Retinal pigment epithelial cell (primary cell): ENCODE measurements at regions not wholly inside any gene's neighbourhood (a gene's known extent, or its start where the extent isn't known, plus 50 kb on each side); places are given as distances from the start of the nearest gene placed in this dataset.

Experiments
- DNase-seq: peaks from one replicate; pipeline ENCODE4 v3.0.0-alpha.2; 2010; ENCODE audit warnings: low read depth
- H3K4me3 ChIP-seq: 2 replicates; pipeline ENCODE4 v1.5.1; 2011; ENCODE audit warnings: mild to moderate bottlenecking, low read length, control low read depth, moderate library complexity
- CTCF ChIP-seq: conservative IDR thresholded peaks from 2 replicates; pipeline ENCODE4 v1.5.1; 2011; ENCODE audit warnings: low read depth, low read length, control low read depth, inconsistent platforms

- no peak for TF ChIP-seq CTCF
These were observed 1768.0 kb upstream of the PCDH10 start for GRCh38 chr4:131381055-131381454.

GRCh38 chr4:131382839-131383238, 1766.3 kb upstream of the PCDH10 start:
- no peak for TF ChIP-seq CTCF
- no peak for DNase-seq
- no peak overlapping the region for H3K4me3 ChIP-seq

More at GRCh38 chr4:131381055-131381454, 1768.0 kb upstream of the PCDH10 start:
- no peak overlapping the region for H3K4me3 ChIP-seq
- no peak for DNase-seq

- H3K4me3 ChIP-seq: no peak overlapping the region
- DNase-seq: no peak
- no peak for TF ChIP-seq CTCF
These were observed 1760.8 kb upstream of the PCDH10 start for GRCh38 chr4:131388277-131388676.

DNA sequence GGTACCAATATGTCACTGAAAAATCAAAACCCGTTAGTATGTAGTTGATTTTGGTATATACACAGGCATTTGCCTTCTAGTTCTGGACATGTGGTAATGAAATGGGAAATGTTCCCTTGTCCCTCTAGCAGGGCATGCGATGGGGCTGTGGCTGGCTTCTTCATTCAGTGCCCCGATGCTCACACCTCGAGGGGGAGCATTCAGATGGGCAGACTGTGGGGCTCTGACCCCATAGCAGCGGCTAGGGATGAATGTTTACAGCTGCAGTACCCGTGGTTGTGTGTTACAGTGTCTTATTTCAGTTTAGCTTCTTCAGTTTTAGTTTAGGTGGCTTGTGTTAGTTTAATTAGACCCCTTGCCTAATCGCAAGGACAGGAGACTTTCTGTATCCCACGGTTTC, 1741.0 kb upstream of the PCDH10 start:
- no peak for DNase-seq
- TF ChIP-seq CTCF: no peak

DNA sequence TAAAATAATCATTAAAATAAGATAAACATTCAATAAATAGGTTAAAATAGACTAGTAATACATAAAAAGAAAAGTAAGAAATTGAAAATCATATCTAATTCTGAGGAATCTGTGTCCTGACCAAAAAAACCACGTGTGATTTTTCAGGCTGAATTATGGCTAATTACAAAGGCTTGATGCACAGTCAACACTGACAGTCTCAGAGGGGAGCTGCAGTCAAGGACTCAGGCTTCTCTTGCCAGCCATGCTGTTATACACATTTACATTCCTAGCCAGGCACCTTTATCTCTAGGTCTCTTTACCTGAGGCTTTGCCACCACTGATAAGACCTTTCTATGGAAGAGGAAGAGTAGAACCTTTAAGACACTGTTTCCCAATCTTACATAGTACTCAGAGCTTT, 1737.7 kb upstream of the PCDH10 start:
- no peak for TF ChIP-seq CTCF
- DNase-seq: no peak
- H3K4me3 ChIP-seq: no peak overlapping the region

More for the DNA sequence above, 1741.0 kb upstream of the PCDH10 start:
- no peak overlapping the region for H3K4me3 ChIP-seq

GRCh38 chr4:131419147-131419546, 1729.9 kb upstream of the PCDH10 start:
- TF ChIP-seq CTCF: no peak
- DNase-seq: no peak
- H3K4me3 ChIP-seq: no peak overlapping the region

DNA sequence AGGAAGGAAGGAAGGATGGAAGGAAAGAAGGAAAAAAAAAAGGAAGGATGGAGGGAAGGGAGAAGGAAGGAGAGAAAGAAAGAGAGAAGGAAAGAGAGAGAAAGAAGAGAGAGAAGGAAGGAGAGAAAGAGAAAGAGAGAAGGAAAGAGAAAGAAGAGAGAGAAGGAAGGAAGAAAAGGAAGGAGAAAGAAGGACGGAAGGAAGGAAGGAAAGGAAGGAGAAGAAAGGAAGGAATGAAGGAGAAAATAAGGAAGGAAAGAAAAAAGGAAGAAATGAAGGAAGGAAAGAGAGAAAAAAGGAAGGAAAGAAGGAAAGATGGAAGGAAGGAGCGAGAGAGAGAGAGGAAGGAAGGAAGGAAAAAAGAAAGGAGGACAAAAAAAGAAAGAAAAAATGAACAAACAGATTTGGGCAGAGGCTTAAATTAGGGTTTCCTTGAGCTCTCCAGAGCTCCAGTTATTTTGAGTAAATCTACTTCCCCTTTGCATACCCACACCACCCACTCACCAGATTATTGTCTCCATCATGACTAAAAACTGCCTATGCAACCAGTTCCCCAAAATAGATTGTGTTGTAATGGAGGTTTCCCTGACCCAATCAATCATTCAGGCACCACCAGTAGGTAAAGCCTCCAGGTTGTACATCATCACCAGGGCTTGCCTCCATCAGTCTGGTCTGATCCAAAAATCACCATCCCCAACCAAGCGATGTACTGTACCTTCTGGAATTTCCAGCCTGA, 1722.9 kb upstream of the PCDH10 start:
- DNase-seq: no peak
- TF ChIP-seq CTCF: no peak
- no peak overlapping the region for H3K4me3 ChIP-seq
